Epithelial cell of proximal tubule (primary cell): ENCODE measurements at regions not wholly inside any gene's neighbourhood (a gene's known extent, or its start where the extent isn't known, plus 50 kb on each side); places are given as distances from the start of the nearest gene placed in this dataset.

Source experiments
- DNase-seq: peaks from one replicate; pipeline ENCODE4 v3.0.0-alpha.2; 2011; ENCODE audit warnings: low read depth
- H3K4me3 ChIP-seq: 2 replicates; pipeline ENCODE4 v1.5.1; 2011; ENCODE audit warnings: low read depth, mild to moderate bottlenecking, low read length
- TF ChIP-seq, protein P1 (sequence below): conservative IDR thresholded peaks from 2 replicates; pipeline ENCODE4 v1.5.1; 2012; ENCODE audit warnings: low read depth, mild to moderate bottlenecking, low read length

DNA sequence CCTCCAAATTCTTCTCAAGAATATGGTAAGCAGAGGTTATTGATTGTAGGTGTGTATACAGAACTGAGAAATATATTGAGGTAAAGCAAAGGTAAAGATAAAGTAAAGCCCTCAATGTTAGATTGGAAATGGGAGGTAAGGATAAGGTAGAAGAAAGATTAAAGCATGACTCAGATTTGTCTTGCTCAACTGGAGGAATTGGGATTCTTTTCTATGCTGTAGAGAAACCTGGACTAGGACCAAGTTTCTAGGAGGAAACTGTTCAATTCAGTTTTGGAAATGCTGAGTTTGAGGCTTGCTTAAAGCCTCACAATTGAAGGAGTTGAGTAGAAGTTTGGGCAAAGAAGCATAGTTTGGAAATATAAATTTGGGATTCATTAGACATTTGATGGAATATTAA is 634.0 kb upstream of the PTCHD4 start:
- DNase-seq, result no peak
- H3K4me3 ChIP-seq, result no peak overlapping the region
- TF ChIP-seq, protein P1, sequence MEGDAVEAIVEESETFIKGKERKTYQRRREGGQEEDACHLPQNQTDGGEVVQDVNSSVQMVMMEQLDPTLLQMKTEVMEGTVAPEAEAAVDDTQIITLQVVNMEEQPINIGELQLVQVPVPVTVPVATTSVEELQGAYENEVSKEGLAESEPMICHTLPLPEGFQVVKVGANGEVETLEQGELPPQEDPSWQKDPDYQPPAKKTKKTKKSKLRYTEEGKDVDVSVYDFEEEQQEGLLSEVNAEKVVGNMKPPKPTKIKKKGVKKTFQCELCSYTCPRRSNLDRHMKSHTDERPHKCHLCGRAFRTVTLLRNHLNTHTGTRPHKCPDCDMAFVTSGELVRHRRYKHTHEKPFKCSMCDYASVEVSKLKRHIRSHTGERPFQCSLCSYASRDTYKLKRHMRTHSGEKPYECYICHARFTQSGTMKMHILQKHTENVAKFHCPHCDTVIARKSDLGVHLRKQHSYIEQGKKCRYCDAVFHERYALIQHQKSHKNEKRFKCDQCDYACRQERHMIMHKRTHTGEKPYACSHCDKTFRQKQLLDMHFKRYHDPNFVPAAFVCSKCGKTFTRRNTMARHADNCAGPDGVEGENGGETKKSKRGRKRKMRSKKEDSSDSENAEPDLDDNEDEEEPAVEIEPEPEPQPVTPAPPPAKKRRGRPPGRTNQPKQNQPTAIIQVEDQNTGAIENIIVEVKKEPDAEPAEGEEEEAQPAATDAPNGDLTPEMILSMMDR, result no peak

DNA sequence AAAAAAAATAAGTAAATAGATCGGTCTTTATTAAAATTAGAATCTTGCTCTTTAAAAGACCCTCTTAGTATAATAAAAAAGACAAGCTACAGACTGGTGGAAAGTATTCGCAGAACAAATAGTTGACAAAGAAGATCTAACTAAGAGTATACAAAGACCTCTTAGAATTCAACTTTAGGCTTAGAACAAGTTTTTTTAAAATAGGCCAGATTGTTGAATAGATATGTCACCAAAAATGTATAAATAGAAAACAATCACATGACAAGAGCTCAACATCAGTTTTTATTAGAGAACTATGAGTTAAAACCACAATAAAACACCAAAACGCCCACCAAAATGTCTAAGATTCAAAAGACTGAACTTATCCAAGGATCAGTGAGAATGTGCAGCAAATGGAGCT is 632.7 kb upstream of the PTCHD4 start:
- DNase-seq, result no peak
- no peak overlapping the region for H3K4me3 ChIP-seq
- TF ChIP-seq, protein P1, result no peak

DNA sequence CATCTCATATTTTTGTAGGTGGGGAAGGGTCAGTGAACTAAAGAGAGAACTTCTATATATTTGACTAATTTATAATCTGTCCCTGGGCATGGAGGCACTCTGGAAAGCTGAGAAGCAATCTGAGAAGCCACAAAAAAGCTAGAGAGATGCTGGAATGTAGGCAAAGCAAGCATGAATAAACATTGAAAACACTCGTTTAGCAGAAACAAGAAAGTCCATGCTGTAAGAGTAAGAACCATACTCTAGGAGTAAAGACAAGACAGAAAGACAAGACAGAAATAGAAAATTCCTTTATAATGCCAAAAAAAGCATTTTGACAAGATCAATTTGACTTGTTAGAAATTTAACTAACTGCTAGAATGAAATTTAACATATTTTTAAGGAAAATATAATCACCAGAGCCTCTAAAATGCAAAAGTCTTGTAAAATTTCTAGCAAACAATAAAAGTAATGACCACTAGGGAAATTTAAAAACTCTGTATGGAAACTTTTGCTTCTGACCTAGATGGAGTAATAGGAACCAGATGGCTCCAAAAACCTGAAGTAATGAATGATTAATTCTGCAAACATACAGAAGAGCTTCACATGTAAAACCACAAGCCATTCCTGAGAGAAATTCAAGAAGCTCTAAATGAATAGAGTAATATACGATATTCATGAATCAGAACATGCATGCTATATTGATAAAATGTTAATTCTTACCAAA is 625.7 kb upstream of the PTCHD4 start:
- H3K4me3 ChIP-seq, result no peak overlapping the region
- no peak for DNase-seq
- TF ChIP-seq, protein P1, result no peak

DNA sequence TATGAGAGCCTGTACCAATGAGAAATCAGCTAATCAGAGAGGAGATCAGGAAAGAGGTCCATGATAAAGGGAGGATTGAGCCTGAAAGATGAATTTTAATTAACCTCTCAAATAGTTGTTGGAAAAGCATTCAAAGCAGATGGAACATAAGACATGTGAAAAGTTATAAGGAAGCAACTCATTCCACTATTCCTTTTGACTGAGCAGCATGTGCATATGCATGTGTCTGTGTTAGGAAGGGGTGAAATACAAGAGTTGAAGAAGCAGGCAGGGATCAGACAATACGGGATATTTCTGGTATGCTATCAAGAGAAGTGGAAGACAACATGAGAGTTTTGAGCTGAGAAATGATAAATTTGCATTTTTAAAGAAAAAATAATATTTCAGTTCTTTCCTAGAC is 624.8 kb upstream of the PTCHD4 start:
- no peak for DNase-seq
- H3K4me3 ChIP-seq, result no peak overlapping the region
- TF ChIP-seq, protein P1, result no peak

DNA sequence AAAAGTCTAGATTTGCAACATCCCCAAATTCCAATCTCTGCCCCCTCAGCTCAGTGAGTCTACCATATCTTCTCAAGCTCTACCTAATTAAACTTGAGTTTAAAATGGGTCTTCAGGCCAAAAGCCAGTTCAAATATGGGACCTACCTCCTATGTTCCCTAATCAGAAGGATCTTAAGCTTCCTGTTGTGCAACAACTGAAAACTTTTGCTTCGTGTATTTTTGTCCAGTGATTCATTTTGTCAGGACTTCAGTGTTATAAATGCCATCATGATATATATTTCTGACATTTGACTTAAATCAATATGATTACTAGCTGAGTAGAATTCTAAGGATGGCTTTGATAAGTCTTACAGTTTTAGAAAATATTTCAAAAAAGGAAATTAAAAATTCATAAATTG is 622.6 kb upstream of the PTCHD4 start:
- no peak for DNase-seq
- TF ChIP-seq, protein P1, result no peak
- no peak overlapping the region for H3K4me3 ChIP-seq

DNA sequence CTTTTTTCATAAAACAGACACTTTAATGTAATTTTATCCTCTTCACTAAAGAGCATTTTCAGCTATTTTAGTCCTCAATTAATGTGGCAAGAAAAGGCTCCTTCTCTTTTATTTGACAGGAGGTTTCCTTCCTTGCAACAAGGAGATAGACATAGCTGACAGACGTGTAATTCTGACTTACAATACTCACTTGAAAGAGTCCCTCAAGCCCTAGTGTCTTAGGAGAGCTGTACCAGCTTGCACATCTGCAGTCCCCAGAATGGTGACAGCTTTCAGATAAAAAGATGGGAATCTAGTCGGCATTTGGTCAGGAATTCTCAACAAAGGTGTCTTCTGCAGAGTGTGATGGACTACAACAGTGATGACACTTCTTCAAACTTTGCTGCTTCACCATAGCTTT is 603.7 kb upstream of the PTCHD4 start:
- H3K4me3 ChIP-seq, result no peak overlapping the region
- DNase-seq, result no peak
- TF ChIP-seq, protein P1, result no peak

DNA sequence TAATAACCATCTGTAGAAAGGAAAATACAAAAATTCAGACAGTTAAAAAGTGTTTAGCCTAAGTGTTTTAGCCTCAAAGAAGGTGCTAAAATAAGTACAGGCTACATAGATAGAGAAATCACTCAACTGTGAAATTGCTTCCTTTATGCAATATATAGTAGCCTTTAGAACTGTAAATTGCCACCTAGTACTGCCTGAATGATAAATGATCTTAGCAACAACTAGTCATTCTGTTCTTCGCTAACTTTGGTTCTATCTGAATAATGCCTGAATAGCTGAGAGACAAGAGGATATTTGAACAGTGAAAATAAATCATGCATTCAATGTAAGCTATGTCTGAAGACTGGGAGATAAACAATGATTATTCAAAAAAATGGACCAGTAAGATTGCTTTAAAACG is 603.3 kb upstream of the PTCHD4 start:
- no peak overlapping the region for H3K4me3 ChIP-seq
- no peak for DNase-seq
- TF ChIP-seq, protein P1, result no peak
